GM06990 (cell line): ENCODE measurements at regions not wholly inside any gene's neighbourhood (a gene's known extent, or its start where the extent isn't known, plus 50 kb on each side); places are given as distances from the start of the nearest gene placed in this dataset.
"Not testable (repeated sequence)": the region's sequence is repeated elsewhere in the genome, so short reads cannot be mapped to it uniquely, and the experiment has no call there.

Experiments
- DNase-seq: peaks from one replicate; pipeline ENCODE4 v3.0.0-alpha.2; 2011; ENCODE audit not compliant: insufficient read length; ENCODE audit errors: extremely low read depth
- H3K27me3 ChIP-seq: replicated peaks from 2 replicates; pipeline ENCODE4 v1.6.0; 2011; ENCODE audit warnings: low read length; ENCODE audit not compliant: control insufficient read depth, insufficient read depth
- H3K36me3 ChIP-seq: 2 replicates; pipeline ENCODE4 v1.5.1; 2011; ENCODE audit warnings: low read length; ENCODE audit not compliant: control insufficient read depth, insufficient read depth
- H3K4me3 ChIP-seq: replicated peaks from 2 replicates; pipeline ENCODE4 v1.5.1; 2011; ENCODE audit warnings: low read depth, mild to moderate bottlenecking, control low read depth, low read length
- CTCF ChIP-seq: IDR thresholded peaks from 2 replicates; pipeline ENCODE4 v1.5.1; 2011; ENCODE audit warnings: low read length, control low read depth, mild to moderate bottlenecking, inconsistent platforms; ENCODE audit not compliant: insufficient read depth, poor library complexity, severe bottlenecking

- Histone ChIP-seq H3K4me3 (no peak overlapping the region), H3K36me3 (no peaks in the 10 kb centered on the region), H3K27me3 (no peaks in the 10 kb centered on the region)
- no peak for TF ChIP-seq CTCF
- no peak for DNase-seq
Measured at GRCh38 chr9:103323699-103324098, 328.6 kb downstream of the CYLC2 start.

- Histone ChIP-seq H3K27me3 (no peaks in the 10 kb centered on the region), H3K36me3 (no peaks in the 10 kb centered on the region), H3K4me3 (no peak overlapping the region)
- no peak for TF ChIP-seq CTCF
- no peak for DNase-seq
Measured at GRCh38 chr9:103335461-103335860, 340.3 kb downstream of the CYLC2 start.

- no peak for TF ChIP-seq CTCF
- no peak for DNase-seq
- H3K27me3 ChIP-seq: no peaks in the 10 kb centered on the region
- H3K4me3 ChIP-seq: no peak overlapping the region
- no peaks in the 10 kb centered on the region for H3K36me3 ChIP-seq
Measured at GRCh38 chr9:103355000-103355399, 359.9 kb downstream of the CYLC2 start.

GRCh38 chr9:103357980-103358379 lies 362.8 kb downstream of the CYLC2 start:
- not testable (repeated sequence) for H3K36me3 ChIP-seq, H3K27me3 ChIP-seq, H3K4me3 ChIP-seq, DNase-seq

GRCh38 chr9:103361906-103362305 lies 366.8 kb downstream of the CYLC2 start:
- no peak overlapping the region for H3K4me3 ChIP-seq
- no peaks in the 10 kb centered on the region for H3K27me3 ChIP-seq
- no peak for DNase-seq
- no peaks in the 10 kb centered on the region for H3K36me3 ChIP-seq
- no peak for TF ChIP-seq CTCF

GRCh38 chr9:103362986-103363385 lies 367.9 kb downstream of the CYLC2 start:
- H3K36me3 ChIP-seq: no peaks in the 10 kb centered on the region
- TF ChIP-seq CTCF: no peak
- H3K27me3 ChIP-seq: no peaks in the 10 kb centered on the region
- no peak for DNase-seq
- no peak overlapping the region for H3K4me3 ChIP-seq

- H3K36me3 ChIP-seq: no peaks in the 10 kb centered on the region
- no peak for TF ChIP-seq CTCF
- no peaks in the 10 kb centered on the region for H3K27me3 ChIP-seq
- DNase-seq: no peak
- H3K4me3 ChIP-seq: no peak overlapping the region
Measured at GRCh38 chr9:103364753-103365152, 369.6 kb downstream of the CYLC2 start.
